Adrenal gland (tissue), 5 donors: ENCODE measurements at regions not wholly inside any gene's neighbourhood (a gene's known extent, or its start where the extent isn't known, plus 50 kb on each side); places are given as distances from the start of the nearest gene placed in this dataset.

Source experiments
- CTCF ChIP-seq, 6 experiments: fragments of 450-650 bp in 4 of 6; fragments of 200-600 bp in 2 of 6; sonication (generic) in 1 of 6; IDR thresholded peaks; 1 replicate in 5 of 6; 2 replicates in 1 of 6; pipeline versions ENCODE4 v1.5.1 to v1.8.0; 2016 to 2021; ENCODE audit warnings: antibody characterized with exemption in 6 of 6, mild to moderate bottlenecking in 2 of 6, moderate library complexity in 1 of 6
- POLR2A ChIP-seq, 2 donors: fragments of 450-650 bp; IDR thresholded peaks; one replicate each; pipeline ENCODE4 v1.6.1; 2017; ENCODE audit warnings: antibody characterized with exemption in 2 of 2, mild to moderate bottlenecking in 2 of 2, moderate library complexity in 1 of 2
- donor health status: DM: no; HTN: no; CAD: no.

GRCh38 chr17:31605761-31606160 is 214.3 kb downstream of the RAB11FIP4 start:
- TF ChIP-seq CTCF (IDR thresholded peaks at IDR 0.05) (no peak), POLR2A (IDR thresholded peaks at IDR 0.05) (no peak)
